Loucy (cell line): ENCODE measurements at regions not wholly inside any gene's neighbourhood (a gene's known extent, or its start where the extent isn't known, plus 50 kb on each side); places are given as distances from the start of the nearest gene placed in this dataset.

ENCODE experiments used
- EZH2phosphoT487 ChIP-seq: fragments of 200-600 bp; IDR thresholded peaks from 2 replicates; pipeline ENCODE4 v1.6.1; 2018; ENCODE audit warnings: antibody characterized with exemption, mild to moderate bottlenecking, moderate library complexity, borderline replicate concordance
- TF ChIP-seq, protein P1 (sequence below): fragments of 200-600 bp; sonication (generic); conservative IDR thresholded peaks from 2 replicates; pipeline ENCODE4 v1.5.1; 2014; ENCODE audit warnings: mild to moderate bottlenecking, antibody characterized with exemption, low read length

DNA sequence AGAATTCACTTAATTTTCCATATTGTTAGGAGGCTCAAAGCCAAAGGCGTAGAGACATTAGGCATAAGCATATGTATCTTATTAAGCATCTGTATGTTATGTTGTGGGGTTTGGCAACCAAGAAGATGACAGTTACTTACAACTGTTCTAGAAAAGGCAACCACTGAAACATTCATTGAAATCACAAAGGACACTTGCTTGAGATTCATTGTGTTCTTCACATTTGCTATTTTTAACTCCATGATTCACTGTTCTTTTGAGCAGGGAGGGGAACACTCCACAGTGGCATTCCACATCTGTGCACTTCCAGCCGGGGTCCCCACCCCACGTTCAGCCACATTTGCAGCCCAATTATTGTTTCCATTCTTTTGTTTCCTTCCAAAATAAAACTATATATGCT, 107.1 kb downstream of the PALM2AKAP2 start:
- TF ChIP-seq, protein P1, sequence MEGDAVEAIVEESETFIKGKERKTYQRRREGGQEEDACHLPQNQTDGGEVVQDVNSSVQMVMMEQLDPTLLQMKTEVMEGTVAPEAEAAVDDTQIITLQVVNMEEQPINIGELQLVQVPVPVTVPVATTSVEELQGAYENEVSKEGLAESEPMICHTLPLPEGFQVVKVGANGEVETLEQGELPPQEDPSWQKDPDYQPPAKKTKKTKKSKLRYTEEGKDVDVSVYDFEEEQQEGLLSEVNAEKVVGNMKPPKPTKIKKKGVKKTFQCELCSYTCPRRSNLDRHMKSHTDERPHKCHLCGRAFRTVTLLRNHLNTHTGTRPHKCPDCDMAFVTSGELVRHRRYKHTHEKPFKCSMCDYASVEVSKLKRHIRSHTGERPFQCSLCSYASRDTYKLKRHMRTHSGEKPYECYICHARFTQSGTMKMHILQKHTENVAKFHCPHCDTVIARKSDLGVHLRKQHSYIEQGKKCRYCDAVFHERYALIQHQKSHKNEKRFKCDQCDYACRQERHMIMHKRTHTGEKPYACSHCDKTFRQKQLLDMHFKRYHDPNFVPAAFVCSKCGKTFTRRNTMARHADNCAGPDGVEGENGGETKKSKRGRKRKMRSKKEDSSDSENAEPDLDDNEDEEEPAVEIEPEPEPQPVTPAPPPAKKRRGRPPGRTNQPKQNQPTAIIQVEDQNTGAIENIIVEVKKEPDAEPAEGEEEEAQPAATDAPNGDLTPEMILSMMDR, result no peak
- no peak for TF ChIP-seq EZH2phosphoT487
